K562 (cell line): ENCODE measurements at regions not wholly inside any gene's neighbourhood (a gene's known extent, or its start where the extent isn't known, plus 50 kb on each side); places are given as distances from the start of the nearest gene placed in this dataset.

Source experiments
- ATAC-seq: fragments of 200-7000 bp; cut with Tn5 transposase; 3 replicates; pipeline ENCODE4 v1.9.1; 2020; ENCODE audit warnings: moderate library complexity
- BruUV-seq: library from RNA; stranded (reverse); fragments of 400-500 nt; replicated peaks from 2 replicates; lab custom pipeline; 2021; lab: Mats Ljungman, UMichigan
- CTCF ChIA-PET: fragments of 300-600 bp; formaldehyde crosslinking; extraction: SDS; loops from one replicate; lab custom pipeline; 2021; ENCODE audit warnings: low intra/inter-chr PET ratio; lab: Yijun Ruan, JAX
- POLR2A ChIA-PET: fragments of 300-600, 350-650 bp; sonication (Branson Sonifier 250); formaldehyde crosslinking; extraction: SDS; loops from one replicate; lab custom pipeline; 2021; ENCODE audit warnings: antibody characterized with exemption, inconsistent platforms; lab: Yijun Ruan, JAX
- DNase-seq, 4 experiments: peaks; one replicate each; pipeline versions ENCODE4 v3.0.0 to v3.0.0-alpha.2; 2011 to 2018; ENCODE audit warnings: low spot score in 3 of 4, mixed read lengths in 3 of 4; ENCODE audit errors: extremely low read depth in 1 of 4
- FAIRE-seq: peaks from 2 replicates; lab custom pipeline; 2011; peaks lifted over from hg19 to GRCh38; lab: Jason Lieb, UNC
- H2AFZ ChIP-seq: 2 replicates; pipeline ENCODE4 v1.6.0; 2011; ENCODE audit warnings: low read depth, low read length, control low read depth, inconsistent platforms
- H3K27ac ChIP-seq: fragments of 200-600 bp; 3 replicates; pipeline ENCODE4 v1.8.0; 2011; ENCODE audit warnings: low read depth, mild to moderate bottlenecking, control low read depth, inconsistent platforms, low read length, moderate library complexity, mixed read lengths; ENCODE audit errors: extremely low read depth
- H3K27me3 ChIP-seq, 2 experiments: fragments of 300-600 bp in 1 of 2; 2 replicates in 1 of 2; 3 replicates in 1 of 2; pipeline versions ENCODE4 v1.6.0 to v1.8.0; 2011; ENCODE audit warnings: inconsistent platforms in 2 of 2, low read length in 2 of 2, mild to moderate bottlenecking in 1 of 2, mixed read lengths in 1 of 2, moderate library complexity in 1 of 2; ENCODE audit not compliant: control insufficient read depth in 2 of 2, insufficient read depth in 2 of 2
- H3K36me3 ChIP-seq: fragments of 300-600 bp; 3 replicates; pipeline ENCODE4 v1.8.0; 2011; ENCODE audit warnings: mild to moderate bottlenecking, low read length, inconsistent platforms; ENCODE audit not compliant: control insufficient read depth, insufficient read depth
- H3K4me1 ChIP-seq, 2 experiments: fragments of 200-600 bp in 1 of 2; replicated peaks in 1 of 2; 2 replicates in 1 of 2; 3 replicates in 1 of 2; pipeline versions ENCODE4 v1.5.1 to v1.8.0; 2011; ENCODE audit warnings: inconsistent platforms in 2 of 2, low read length in 2 of 2, mild to moderate bottlenecking in 1 of 2, mixed read lengths in 1 of 2, moderate library complexity in 1 of 2; ENCODE audit not compliant: control insufficient read depth in 2 of 2, insufficient read depth in 2 of 2
- H3K4me2 ChIP-seq: 2 replicates; pipeline ENCODE4 v1.6.1; 2011; ENCODE audit warnings: low read length, control low read depth, inconsistent platforms, mixed read lengths; ENCODE audit not compliant: insufficient read depth
- H3K4me3 ChIP-seq: fragments of 200-600 bp; sonication (generic), shearing (Covaris generic); 2 replicates; pipeline ENCODE4 v1.5.1; 2016; ENCODE audit warnings: control low read depth, inconsistent platforms
- H3K79me2 ChIP-seq: fragments of 200-600 bp; 3 replicates; pipeline ENCODE4 v1.8.0; 2011; ENCODE audit warnings: low read length, inconsistent platforms; ENCODE audit not compliant: control insufficient read depth, insufficient read depth
- H3K9ac ChIP-seq, 2 experiments: 2 replicates each; pipeline versions ENCODE4 v1.6.0 to v1.6.1; 2011; ENCODE audit warnings: low read depth in 2 of 2, low read length in 2 of 2, control low read depth in 1 of 2, inconsistent platforms in 1 of 2, mild to moderate bottlenecking in 1 of 2, mixed read lengths in 1 of 2; ENCODE audit not compliant: insufficient read depth in 1 of 2
- H3K9me1 ChIP-seq: one replicate; pipeline ENCODE4 v1.6.0; 2011; ENCODE audit warnings: inconsistent platforms, mild to moderate bottlenecking, low read length, moderate library complexity; ENCODE audit not compliant: control insufficient read depth, insufficient read depth
- H3K9me3 ChIP-seq: replicated peaks from 2 replicates; pipeline ENCODE4 v1.5.1; 2011; ENCODE audit warnings: low read depth, low read length, inconsistent platforms; ENCODE audit not compliant: control insufficient read depth, insufficient read depth
- H4K20me1 ChIP-seq: replicated peaks from 2 replicates; pipeline ENCODE4 v1.6.1; 2011; ENCODE audit warnings: low read length, inconsistent platforms, mixed read lengths; ENCODE audit not compliant: control insufficient read depth, insufficient read depth
- CBX3 ChIP-seq, 2 experiments: IDR thresholded peaks; 1 replicate in 1 of 2; 2 replicates in 1 of 2; pipeline ENCODE4 v1.6.1; 2012; ENCODE audit warnings: inconsistent platforms in 2 of 2, low read length in 2 of 2, borderline replicate concordance in 1 of 2, control low read depth in 1 of 2
- CHD4 ChIP-seq: fragments of 200-600 bp; sonication (generic); IDR thresholded peaks from 3 replicates; pipeline ENCODE4 v1.6.1; 2012; ENCODE audit warnings: low read depth, mild to moderate bottlenecking, mixed read lengths, low read length, inconsistent platforms; ENCODE audit not compliant: insufficient read depth, insufficient replicate concordance, poor library complexity, severe bottlenecking
- JUN ChIP-seq, 2 experiments: sonication (generic) in 1 of 2; formaldehyde crosslinking in 1 of 2; IDR thresholded peaks; 2 replicates each; pipeline versions ENCODE4 v1.6.1 to v1.8.0; 2012 to 2022; ENCODE audit warnings: borderline replicate concordance in 2 of 2, mild to moderate bottlenecking in 2 of 2, improper control_type of control experiment in 1 of 2, low read depth in 1 of 2, low read length in 1 of 2, missing genetic modification reagents in 1 of 2
- SIN3A ChIP-seq, 2 experiments: fragments of 150-350 bp in 1 of 2; IDR thresholded peaks; 2 replicates each; pipeline ENCODE4 v1.6.1; 2011 to 2016; ENCODE audit warnings: borderline replicate concordance in 2 of 2, low read depth in 2 of 2, low read length in 2 of 2, mild to moderate bottlenecking in 2 of 2, moderate library complexity in 2 of 2; ENCODE audit not compliant: control insufficient read depth in 1 of 2
- SMARCB1 ChIP-seq: IDR thresholded peaks from 2 replicates; pipeline ENCODE4 v1.6.1; 2011; ENCODE audit warnings: improper control_type of control experiment, low read depth; ENCODE audit not compliant: insufficient read length
- TAL1 ChIP-seq: fragments of 450-650 bp; IDR thresholded peaks from 2 replicates; pipeline ENCODE4 v1.6.1; 2016; ENCODE audit warnings: mild to moderate bottlenecking
- WGBS: fragments of 100-300 bp; shearing (Covaris generic); methylation state at CpG from one replicate; pipeline ENCODE4 v1.1.6; 2016; ENCODE audit warnings: low coverage, mixed read lengths; ENCODE audit not compliant: insufficient coverage; ENCODE audit errors: missing lambda C conversion rate; 5-methylcytosine and 5-hydroxymethylcytosine counted together
- in situ Hi-C: fragments of 300-500 bp; cut with MboI; formaldehyde crosslinking; loops from 4 replicates; pipeline ENCODE4 v1.15.0; 2018; ENCODE audit warnings: inconsistent platforms, mixed read lengths
- intact Hi-C: fragments of 100-400 bp; cut with micrococcal nuclease; formaldehyde crosslinking; loops from 2 replicates; pipeline ENCODE4 v1.14.2; 2022

GRCh38 chr9:115191667-115192066 lies 73.7 kb upstream of the TNC start (continued):
- no peak for TF ChIP-seq SMARCB1
- TF ChIP-seq CBX3 (IDR thresholded peaks at IDR 0.05; ENCODE audit: borderline replicate concordance in 1 of 2, low read length in 2 of 2) = no peak
- TF ChIP-seq, all 486 proteins: peak for 0

GRCh38 chr9:115192280-115192679 lies 74.3 kb upstream of the TNC start:
- H3K4me2 ChIP-seq = no peak overlapping the region
- H3K9me3 ChIP-seq = 0 out of 2 replicates have a peak, but pooled peaks cover 1% of the 10 kb centered on the region
- H3K79me2 ChIP-seq = no peaks in the 10 kb centered on the region
- 2% methylated on average over 3 of the region's 3 CpGs for WGBS
- intact Hi-C loops (no loop called here), in situ Hi-C loops (no loop called here)
- no peaks in the 10 kb centered on the region for H3K9me1 ChIP-seq
- no peak for FAIRE-seq
- H3K9ac ChIP-seq = no peak overlapping the region
- H3K27me3 ChIP-seq = no peaks in the 10 kb centered on the region
- TF ChIP-seq TAL1 = no peak
- no peak for TF ChIP-seq JUN (IDR thresholded peaks at IDR 0.05; ENCODE audit: borderline replicate concordance, low read depth, low read length)
- no peak for TF ChIP-seq JUN (CRISPR knock-in tag; IDR thresholded peaks at IDR 0.05; ENCODE audit: borderline replicate concordance)
- TF ChIP-seq CHD4 = no peak
- TF ChIP-seq SIN3A (IDR thresholded peaks at IDR 0.05; ENCODE audit: borderline replicate concordance in 2 of 2, control insufficient read depth in 1 of 2, low read depth in 2 of 2, low read length in 2 of 2) = no peak
- POLR2A ChIA-PET = no interaction called here
- H3K4me1 ChIP-seq = no peaks in the 10 kb centered on the region
- H2AFZ ChIP-seq = no peak overlapping the region
- no peaks in the 10 kb centered on the region for H3K36me3 ChIP-seq
- no TSS peak for BruUV-seq
- no peaks in the 10 kb centered on the region for H4K20me1 ChIP-seq
- no peak for DNase-seq
- CTCF ChIA-PET = no interaction called here
- ATAC-seq = no peak
- no peak overlapping the region for H3K4me3 ChIP-seq
- no peak overlapping the region for H3K27ac ChIP-seq
